T-helper 1 cell treated with Interleukin-12 subunit alpha and Interleukin-12 subunit beta and Interleukin-4 antibody, amounts not matched to agents 30 μg/mL and 1 μg/mL, for 36 hours (primary cell): ENCODE measurements at regions not wholly inside any gene's neighbourhood (a gene's known extent, or its start where the extent isn't known, plus 50 kb on each side); places are given as distances from the start of the nearest gene placed in this dataset.

ENCODE experiments used
- H3K27ac Mint-ChIP-seq: one replicate; pipeline ENCODE4 v1.8.0; 2021; ENCODE audit warnings: mild to moderate bottlenecking, mixed read lengths
- H3K27me3 Mint-ChIP-seq: one replicate; pipeline ENCODE4 v1.8.0; 2021; ENCODE audit warnings: low read depth, mixed read lengths
- H3K36me3 Mint-ChIP-seq: one replicate; pipeline ENCODE4 v1.8.0; 2021; ENCODE audit warnings: low read depth, mixed read lengths
- H3K4me1 Mint-ChIP-seq: one replicate; pipeline ENCODE4 v1.8.0; 2021; ENCODE audit warnings: low read depth, mixed read lengths
- H3K4me3 Mint-ChIP-seq: one replicate; pipeline ENCODE4 v1.8.0; 2021; ENCODE audit warnings: mild to moderate bottlenecking, moderate library complexity, mixed read lengths
- H3K9me3 Mint-ChIP-seq: one replicate; pipeline ENCODE4 v1.8.0; 2021; ENCODE audit warnings: mixed read lengths

GRCh38 chr3:18843188-18843587 lies 305.1 kb upstream of the KCNH8 start:
- Mint-ChIP-seq H3K36me3 (no peaks in the 10 kb centered on the region), H3K4me3 (no peak overlapping the region), H3K27me3 (no peaks in the 10 kb centered on the region), H3K9me3 (no peaks in the 10 kb centered on the region), H3K4me1 (peaks cover 17% of the 10 kb centered on the region), H3K27ac (no peak overlapping the region)

GRCh38 chr3:18841422-18842343 lies 306.6 kb upstream of the KCNH8 start:
- Mint-ChIP-seq H3K9me3 (no peaks in the 10 kb centered on the region), H3K27me3 (no peaks in the 10 kb centered on the region), H3K27ac (no peak overlapping the region), H3K4me1 (peaks cover 20% of the 10 kb centered on the region), H3K4me3 (no peak overlapping the region), H3K36me3 (no peaks in the 10 kb centered on the region)

DNA sequence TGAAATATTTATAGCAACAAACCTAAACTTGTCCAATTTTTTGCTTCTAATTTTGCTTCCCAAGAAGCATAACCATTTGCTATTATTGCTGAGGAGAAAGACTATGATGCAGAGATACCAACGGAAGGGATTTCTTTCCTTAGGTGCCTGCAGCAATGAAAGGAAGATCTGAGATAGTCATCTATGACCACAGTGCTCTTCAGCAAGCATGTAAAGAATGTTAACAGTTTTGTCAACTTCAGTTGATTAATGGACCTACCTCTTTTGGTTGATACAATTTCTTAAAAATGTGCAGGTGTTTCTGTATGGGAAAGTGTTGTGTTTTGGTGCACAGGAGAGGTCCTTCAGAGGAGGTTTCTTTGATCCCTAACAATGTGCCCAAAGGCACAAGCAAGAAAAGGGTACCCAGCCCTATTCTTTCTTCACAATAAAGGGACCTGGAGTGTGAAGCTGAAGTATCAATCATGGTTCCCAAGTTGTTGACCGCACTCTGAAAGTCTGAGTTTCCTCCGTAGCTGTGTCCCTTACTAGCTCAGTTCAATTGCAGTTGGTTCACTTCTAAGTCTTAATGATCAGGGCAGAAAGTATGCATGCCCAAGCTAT lies 307.7 kb upstream of the KCNH8 start:
- H3K4me1 Mint-ChIP-seq = peaks cover 24% of the 10 kb centered on the region
- no peaks in the 10 kb centered on the region for H3K36me3 Mint-ChIP-seq
- no peak overlapping the region for H3K27ac Mint-ChIP-seq
- H3K9me3 Mint-ChIP-seq = no peaks in the 10 kb centered on the region
- no peak overlapping the region for H3K4me3 Mint-ChIP-seq
- no peaks in the 10 kb centered on the region for H3K27me3 Mint-ChIP-seq

DNA sequence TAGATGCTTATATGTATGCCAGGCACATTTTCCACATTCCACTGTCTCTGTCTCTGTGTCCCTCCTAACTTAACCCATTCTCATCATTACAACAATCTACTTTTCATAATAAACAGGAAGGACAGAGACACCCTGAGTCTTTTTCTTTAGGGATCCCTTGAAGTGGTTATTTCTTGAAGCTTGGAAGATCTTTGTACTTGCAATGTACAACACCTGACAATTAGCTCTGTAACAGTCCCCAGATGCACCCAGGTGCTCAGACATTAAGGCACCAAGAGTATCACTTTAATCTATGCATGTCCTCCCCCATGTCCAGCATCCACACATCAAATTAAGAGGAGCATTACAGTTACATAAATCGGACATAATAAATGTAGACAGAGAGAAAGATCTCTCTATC lies 309.6 kb upstream of the KCNH8 start:
- Mint-ChIP-seq H3K27me3 (no peaks in the 10 kb centered on the region), H3K9me3 (no peaks in the 10 kb centered on the region), H3K4me3 (no peak overlapping the region), H3K36me3 (no peaks in the 10 kb centered on the region), H3K4me1 (peaks cover 14% of the 10 kb centered on the region), H3K27ac (no peak overlapping the region)

DNA sequence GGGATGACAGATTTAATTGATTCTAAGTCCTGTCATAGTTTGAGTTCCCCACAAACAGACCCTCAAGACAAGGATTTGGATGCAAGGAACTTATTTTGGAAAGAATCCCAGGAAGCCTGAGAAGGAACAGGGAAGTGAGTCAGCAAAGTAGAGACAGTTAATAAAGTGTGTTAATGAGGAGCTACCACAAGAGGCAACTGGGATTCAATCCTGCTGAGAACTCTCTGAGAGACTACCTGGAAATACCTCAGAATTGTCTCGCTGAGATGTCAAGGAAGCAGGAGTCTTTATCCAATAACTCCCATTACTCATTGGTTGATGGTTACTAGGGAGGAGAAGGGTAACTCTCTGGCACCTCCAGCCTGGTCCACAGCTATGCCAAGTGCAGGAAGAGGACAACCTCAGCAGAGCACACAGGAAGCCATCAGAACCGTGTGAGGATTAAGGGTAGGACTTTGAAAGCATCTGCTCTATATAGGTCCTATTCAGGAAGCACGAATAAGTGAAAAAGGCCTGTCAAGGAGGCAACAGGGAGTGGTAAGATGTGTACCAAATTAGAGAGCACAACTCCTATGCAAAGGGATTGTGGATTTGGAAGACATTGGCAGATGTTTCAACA lies 311.1 kb upstream of the KCNH8 start:
- Mint-ChIP-seq H3K4me1 (peaks cover 14% of the 10 kb centered on the region), H3K36me3 (no peaks in the 10 kb centered on the region), H3K27ac (no peak overlapping the region), H3K4me3 (no peak overlapping the region), H3K27me3 (no peaks in the 10 kb centered on the region), H3K9me3 (no peaks in the 10 kb centered on the region)

DNA sequence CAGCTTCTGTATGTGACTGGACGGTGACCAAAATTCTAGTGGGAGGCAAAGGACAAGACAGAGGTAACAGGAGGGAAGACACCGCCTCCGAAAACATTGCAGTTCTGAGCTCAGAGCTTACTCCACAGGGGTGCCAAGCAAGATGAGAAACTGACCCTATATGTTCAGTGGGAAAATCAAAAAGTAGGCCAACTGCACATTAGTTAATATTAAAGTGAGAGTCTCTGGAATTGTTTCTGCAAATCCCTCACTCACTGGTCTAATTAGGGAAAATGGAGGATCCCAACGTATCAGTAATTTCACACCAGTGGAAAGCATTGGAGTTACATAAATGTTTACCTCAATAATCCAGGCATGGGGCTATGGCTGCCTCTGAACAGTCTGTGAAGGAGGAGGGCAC lies 313.3 kb upstream of the KCNH8 start:
- Mint-ChIP-seq H3K27ac (no peak overlapping the region), H3K27me3 (no peaks in the 10 kb centered on the region), H3K9me3 (no peaks in the 10 kb centered on the region), H3K4me1 (peaks cover 15% of the 10 kb centered on the region), H3K36me3 (no peaks in the 10 kb centered on the region), H3K4me3 (no peak overlapping the region)

- H3K9me3 Mint-ChIP-seq = no peaks in the 10 kb centered on the region
- no peaks in the 10 kb centered on the region for H3K36me3 Mint-ChIP-seq
- H3K27me3 Mint-ChIP-seq = no peaks in the 10 kb centered on the region
- no peak overlapping the region for H3K27ac Mint-ChIP-seq
- H3K4me3 Mint-ChIP-seq = no peak overlapping the region
- peaks cover 7% of the 10 kb centered on the region for H3K4me1 Mint-ChIP-seq
Measured at GRCh38 chr3:18830087-18830486, 318.2 kb upstream of the KCNH8 start.

DNA sequence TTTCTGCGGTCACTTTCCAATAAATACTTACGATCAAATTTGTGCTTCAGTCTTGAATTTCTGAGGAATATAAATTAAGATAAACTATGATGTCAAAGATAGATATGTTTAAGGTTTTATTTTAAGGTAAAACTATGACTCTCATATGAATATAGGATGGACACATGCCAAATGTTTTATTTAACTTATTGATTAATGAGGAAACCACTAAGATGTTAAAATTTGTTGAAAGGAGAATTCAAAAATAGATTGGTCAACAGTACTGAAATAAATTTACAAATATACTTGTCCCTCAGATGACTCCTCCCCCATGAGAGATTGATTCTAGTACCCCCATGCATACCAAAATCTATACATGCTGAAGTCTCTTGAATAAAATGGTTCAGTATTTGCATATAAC lies 319.7 kb upstream of the KCNH8 start:
- Mint-ChIP-seq H3K4me3 (no peak overlapping the region), H3K4me1 (peaks cover 7% of the 10 kb centered on the region), H3K27ac (no peak overlapping the region), H3K27me3 (no peaks in the 10 kb centered on the region), H3K36me3 (no peaks in the 10 kb centered on the region), H3K9me3 (no peaks in the 10 kb centered on the region)

DNA sequence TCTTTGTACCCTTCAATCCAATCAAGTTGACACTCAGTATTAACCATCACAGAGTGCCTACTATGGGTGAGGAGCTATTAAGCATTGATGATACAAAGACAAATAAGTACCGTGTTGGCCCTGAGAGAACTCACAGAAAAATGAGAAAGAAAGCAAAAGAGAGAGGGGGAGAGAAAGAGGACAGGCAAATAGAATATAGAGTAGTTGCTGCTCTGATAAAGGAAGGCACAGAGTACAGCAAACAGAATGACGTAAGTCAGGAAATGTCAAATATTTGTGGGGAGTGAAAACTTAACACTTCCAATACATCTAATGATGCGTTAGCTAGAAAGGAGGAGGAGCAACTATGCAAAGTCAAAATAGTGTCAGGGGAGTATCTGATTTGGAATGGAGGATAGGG lies 320.6 kb upstream of the KCNH8 start:
- Mint-ChIP-seq H3K4me3 (no peak overlapping the region), H3K27me3 (no peaks in the 10 kb centered on the region), H3K36me3 (no peaks in the 10 kb centered on the region), H3K9me3 (no peaks in the 10 kb centered on the region), H3K4me1 (peaks cover 7% of the 10 kb centered on the region), H3K27ac (no peak overlapping the region)

DNA sequence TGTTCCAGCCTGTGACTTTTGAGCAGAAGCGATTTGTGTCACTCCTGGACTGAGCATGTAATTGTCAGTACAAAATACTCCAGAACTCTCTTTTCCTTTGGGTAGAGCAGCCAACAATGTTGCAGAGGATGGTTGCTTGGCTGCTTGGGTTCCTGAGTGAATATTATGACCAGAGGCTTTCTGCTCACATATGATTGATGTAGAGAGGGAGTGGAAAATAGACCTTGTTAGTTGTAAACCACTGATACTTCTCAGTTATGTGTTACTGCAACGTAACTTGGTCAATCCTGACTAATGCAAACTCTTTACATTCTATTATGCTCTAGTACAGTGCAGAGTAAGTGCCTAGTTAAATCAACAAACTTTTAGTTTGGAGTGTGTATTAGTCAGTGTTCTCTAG lies 322.6 kb upstream of the KCNH8 start:
- Mint-ChIP-seq H3K27me3 (peaks cover 5% of the 10 kb centered on the region), H3K9me3 (no peaks in the 10 kb centered on the region), H3K27ac (no peak overlapping the region), H3K36me3 (no peaks in the 10 kb centered on the region), H3K4me3 (no peak overlapping the region), H3K4me1 (peaks cover 7% of the 10 kb centered on the region)

GRCh38 chr3:18813300-18813699 lies 335.0 kb upstream of the KCNH8 start:
- H3K4me1 Mint-ChIP-seq = peaks cover 8% of the 10 kb centered on the region
- peaks cover 3% of the 10 kb centered on the region for H3K36me3 Mint-ChIP-seq
- no peak overlapping the region for H3K4me3 Mint-ChIP-seq
- H3K27ac Mint-ChIP-seq = no peak overlapping the region
- peaks cover 4% of the 10 kb centered on the region for H3K9me3 Mint-ChIP-seq
- H3K27me3 Mint-ChIP-seq = no peaks in the 10 kb centered on the region

DNA sequence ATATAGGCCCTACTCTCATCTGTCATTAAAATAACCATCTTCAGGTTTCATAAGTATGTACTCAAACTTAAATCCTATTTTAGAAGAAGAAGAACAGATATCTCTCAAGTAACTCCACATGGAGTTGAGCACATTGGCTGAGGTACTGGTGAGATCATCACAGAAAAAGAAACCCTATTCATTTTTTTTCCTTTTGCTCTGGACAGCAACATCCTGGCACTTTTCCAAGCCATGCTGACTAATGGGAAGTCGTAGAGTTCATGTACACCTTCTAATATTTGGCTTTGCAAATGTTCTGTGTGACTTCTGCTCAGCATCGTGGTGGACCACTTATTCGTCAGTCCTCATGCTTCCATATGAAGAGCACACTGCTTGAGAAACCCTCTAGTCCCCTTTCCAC lies 336.0 kb upstream of the KCNH8 start:
- Mint-ChIP-seq H3K9me3 (peaks cover 4% of the 10 kb centered on the region), H3K27ac (no peak overlapping the region), H3K36me3 (peaks cover 2% of the 10 kb centered on the region), H3K27me3 (no peaks in the 10 kb centered on the region), H3K4me3 (no peak overlapping the region), H3K4me1 (peaks cover 8% of the 10 kb centered on the region)

- peaks cover 2% of the 10 kb centered on the region for H3K36me3 Mint-ChIP-seq
- H3K4me3 Mint-ChIP-seq = no peak overlapping the region
- peaks cover 5% of the 10 kb centered on the region for H3K4me1 Mint-ChIP-seq
- no peaks in the 10 kb centered on the region for H3K27me3 Mint-ChIP-seq
- H3K9me3 Mint-ChIP-seq = peaks cover 4% of the 10 kb centered on the region
- no peak overlapping the region for H3K27ac Mint-ChIP-seq
Measured at GRCh38 chr3:18810306-18810661, 338.0 kb upstream of the KCNH8 start.

DNA sequence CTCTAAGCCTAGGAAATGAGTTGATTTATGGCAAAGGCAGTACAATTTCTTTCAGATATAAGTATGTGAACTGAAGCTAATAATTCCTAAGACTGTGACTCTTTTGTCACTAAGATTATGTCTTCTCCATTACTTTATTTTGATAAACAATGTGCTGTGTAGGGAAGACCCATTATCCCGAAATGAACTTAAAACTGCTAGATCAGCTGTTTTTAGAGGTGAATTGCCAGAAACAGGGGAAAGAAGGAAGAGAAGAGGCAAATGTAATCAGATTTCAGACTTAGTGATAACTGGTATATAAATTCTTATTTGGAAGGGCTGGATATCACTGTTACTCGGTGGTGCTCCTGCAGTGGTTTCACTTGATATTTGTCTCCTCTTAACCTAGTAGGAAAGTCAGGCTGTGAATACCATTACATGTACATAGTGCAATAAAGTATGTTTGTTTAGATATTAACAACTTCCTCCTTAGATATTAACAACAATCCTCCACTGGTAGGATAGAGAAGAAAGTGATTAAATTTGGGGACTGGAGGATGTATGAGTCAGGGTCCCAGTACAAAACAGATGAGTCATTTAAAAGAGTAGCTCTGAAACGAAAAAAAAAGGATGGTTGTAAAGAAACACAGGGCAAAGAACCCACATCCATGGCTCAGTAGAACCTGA lies 338.5 kb upstream of the KCNH8 start:
- Mint-ChIP-seq H3K36me3 (peaks cover 2% of the 10 kb centered on the region), H3K27ac (no peak overlapping the region), H3K4me3 (no peak overlapping the region), H3K9me3 (peaks cover 4% of the 10 kb centered on the region), H3K27me3 (no peaks in the 10 kb centered on the region), H3K4me1 (peaks cover 5% of the 10 kb centered on the region)
